ENCODE measurements at regions not wholly inside any gene's neighbourhood (a gene's known extent, or its start where the extent isn't known, plus 50 kb on each side); places are given as distances from the start of the nearest gene placed in this dataset.

DNA sequence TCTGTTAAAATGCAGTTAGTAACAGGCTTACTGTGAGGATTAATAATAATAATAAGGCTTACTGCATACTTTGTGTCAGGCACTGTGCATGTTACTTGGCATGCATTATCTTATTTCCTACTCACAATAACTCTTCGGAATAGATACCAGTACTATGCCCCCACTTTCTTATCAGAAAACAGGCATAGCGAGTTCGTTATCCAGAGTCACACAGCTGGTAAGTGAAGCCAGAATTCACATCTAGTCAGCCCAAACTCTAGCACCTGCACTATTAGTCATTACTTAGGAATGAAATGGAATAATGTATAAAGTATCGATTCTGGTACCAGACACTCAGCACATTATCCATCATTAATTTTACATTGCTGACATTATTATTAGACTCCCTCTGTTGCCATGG is 155.7 kb upstream of the BLID start:
- H3K4me1 Mint-ChIP-seq (ENCODE audit: unreplicated experiment), result peaks cover 37% of the 10 kb centered on the region
- no peak overlapping the region for H3K4me3 Mint-ChIP-seq
- no peak for TF ChIP-seq CTCF (conservative IDR thresholded peaks at IDR 0.05)
- no peak overlapping the region for H3K27ac Mint-ChIP-seq
- H3K27me3 Mint-ChIP-seq, result no peaks in the 10 kb centered on the region
- H3K36me3 Mint-ChIP-seq, result peaks cover 5% of the 10 kb centered on the region
- DNase-seq (ENCODE audit: extremely low spot score, unreplicated experiment), result no peak
- H3K9me3 Mint-ChIP-seq, result no peaks in the 10 kb centered on the region

DNA sequence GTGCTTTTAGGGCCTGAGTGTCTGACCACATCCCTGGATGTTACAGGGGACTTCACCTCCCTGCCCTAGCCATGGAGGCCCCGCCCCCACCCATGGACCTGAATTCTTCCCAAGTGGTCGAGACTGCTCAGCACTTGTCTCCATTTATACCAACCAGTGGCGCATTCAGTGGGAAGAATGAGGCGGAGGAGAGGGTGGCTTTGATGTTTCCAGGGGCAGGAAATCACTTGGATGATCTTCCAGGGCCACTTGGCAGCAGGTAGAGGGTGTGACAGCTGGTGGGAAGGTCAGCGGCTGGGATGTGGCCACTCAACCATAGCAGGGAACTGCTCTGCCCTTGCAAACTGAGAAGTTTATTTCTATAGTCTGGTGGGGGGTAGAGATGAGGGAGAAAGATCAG is 155.1 kb upstream of the BLID start:
- no peak for DNase-seq (ENCODE audit: extremely low spot score, unreplicated experiment)
- Mint-ChIP-seq H3K4me3 (no peak overlapping the region), H3K4me1 (ENCODE audit: unreplicated experiment) (peaks cover 38% of the 10 kb centered on the region), H3K27me3 (no peaks in the 10 kb centered on the region), H3K36me3 (peaks cover 5% of the 10 kb centered on the region), H3K27ac (no peak overlapping the region), H3K9me3 (no peaks in the 10 kb centered on the region)
- no peak for TF ChIP-seq CTCF (conservative IDR thresholded peaks at IDR 0.05)

- peaks cover 38% of the 10 kb centered on the region for H3K4me1 Mint-ChIP-seq (ENCODE audit: unreplicated experiment)
- H3K4me3 Mint-ChIP-seq, result no peak overlapping the region
- H3K27me3 Mint-ChIP-seq, result no peaks in the 10 kb centered on the region
- H3K27ac Mint-ChIP-seq, result no peak overlapping the region
- peaks cover 5% of the 10 kb centered on the region for H3K36me3 Mint-ChIP-seq
- no peak for DNase-seq (ENCODE audit: extremely low spot score, unreplicated experiment)
- no peaks in the 10 kb centered on the region for H3K9me3 Mint-ChIP-seq
- TF ChIP-seq CTCF (conservative IDR thresholded peaks at IDR 0.05), result no peak
These were observed 154.5 kb upstream of the BLID start for GRCh38 chr11:122270535-122270934.

- peaks cover 38% of the 10 kb centered on the region for H3K4me1 Mint-ChIP-seq (ENCODE audit: unreplicated experiment)
- no peaks in the 10 kb centered on the region for H3K27me3 Mint-ChIP-seq
- H3K4me3 Mint-ChIP-seq, result no peak overlapping the region
- DNase-seq (ENCODE audit: extremely low spot score, unreplicated experiment), result no peak
- H3K36me3 Mint-ChIP-seq, result peaks cover 5% of the 10 kb centered on the region
- no peaks in the 10 kb centered on the region for H3K9me3 Mint-ChIP-seq
- TF ChIP-seq CTCF (conservative IDR thresholded peaks at IDR 0.05), result no peak
- H3K27ac Mint-ChIP-seq, result no peak overlapping the region
These were observed 153.8 kb upstream of the BLID start for GRCh38 chr11:122269824-122270223.

- Mint-ChIP-seq H3K4me3 (no peak overlapping the region), H3K36me3 (peaks cover 12% of the 10 kb centered on the region), H3K4me1 (ENCODE audit: unreplicated experiment) (peaks cover 35% of the 10 kb centered on the region), H3K27ac (no peak overlapping the region), H3K9me3 (no peaks in the 10 kb centered on the region), H3K27me3 (no peaks in the 10 kb centered on the region)
- DNase-seq (ENCODE audit: extremely low spot score, unreplicated experiment), result no peak
- no peak for TF ChIP-seq CTCF (conservative IDR thresholded peaks at IDR 0.05)
These were observed 152.7 kb upstream of the BLID start for GRCh38 chr11:122268601-122269130.

DNA sequence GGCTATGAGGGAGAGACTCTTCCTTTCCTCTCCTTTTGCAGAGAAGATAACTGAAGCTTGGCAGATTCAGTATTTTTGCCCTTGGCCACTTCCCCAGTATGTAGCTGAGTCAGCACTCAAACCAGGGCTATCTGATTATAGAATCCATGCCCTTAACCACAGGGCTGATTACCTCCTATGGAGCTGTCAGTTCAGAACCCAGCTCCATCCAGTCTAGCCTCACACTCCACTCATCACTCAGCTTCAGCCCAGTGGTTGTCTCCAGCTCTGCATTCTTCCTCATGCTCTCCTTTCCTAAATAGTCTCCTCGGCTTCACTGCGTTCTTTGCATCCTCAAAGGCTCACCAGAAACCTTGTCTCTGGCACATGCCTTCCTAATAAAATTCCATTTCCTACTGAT is 151.6 kb upstream of the BLID start:
- H3K36me3 Mint-ChIP-seq, result peaks cover 12% of the 10 kb centered on the region
- peak overlapping the region; percentile 12 for H3K27ac Mint-ChIP-seq
- H3K4me1 Mint-ChIP-seq (ENCODE audit: unreplicated experiment), result peaks cover 31% of the 10 kb centered on the region
- H3K9me3 Mint-ChIP-seq, result no peaks in the 10 kb centered on the region
- no peak for TF ChIP-seq CTCF (conservative IDR thresholded peaks at IDR 0.05)
- no peaks in the 10 kb centered on the region for H3K27me3 Mint-ChIP-seq
- DNase-seq (ENCODE audit: extremely low spot score, unreplicated experiment), result no peak
- no peak overlapping the region for H3K4me3 Mint-ChIP-seq

Measured in type B pancreatic cell (in vitro differentiated cells).